GM12875 (cell line): ENCODE measurements at regions not wholly inside any gene's neighbourhood (a gene's known extent, or its start where the extent isn't known, plus 50 kb on each side); places are given as distances from the start of the nearest gene placed in this dataset.

Experiments
- H3K4me3 ChIP-seq: one replicate; pipeline ENCODE4 v1.5.1; 2011; ENCODE audit warnings: low read depth, low read length, control low read depth
- TF ChIP-seq, protein P1 (sequence below): IDR thresholded peaks from 2 replicates; pipeline ENCODE4 v1.5.1; 2011; ENCODE audit warnings: low read depth, mild to moderate bottlenecking, control low read depth, inconsistent platforms, low read length, moderate library complexity, borderline replicate concordance; ENCODE audit not compliant: insufficient read depth

DNA sequence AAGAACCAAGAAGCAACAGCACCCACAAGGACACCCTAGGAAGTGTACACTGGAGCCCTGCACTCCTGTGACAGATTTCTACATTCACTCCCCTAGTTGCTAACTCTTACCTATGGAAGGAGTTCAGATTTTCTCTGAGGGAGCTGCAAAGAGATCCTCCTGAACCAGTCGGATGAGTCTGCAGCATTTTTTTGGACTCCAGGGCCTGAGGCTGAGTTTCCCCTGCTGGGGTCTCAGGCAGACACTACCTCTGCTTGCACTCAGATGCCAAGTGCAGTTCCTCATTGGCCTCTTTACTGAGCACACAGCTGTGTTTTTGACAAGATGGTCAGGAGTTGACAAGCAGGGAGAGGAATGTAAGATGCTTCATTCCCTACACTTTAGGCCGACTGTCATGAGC is 153.2 kb upstream of the RBM19 start:
- TF ChIP-seq, protein P1, sequence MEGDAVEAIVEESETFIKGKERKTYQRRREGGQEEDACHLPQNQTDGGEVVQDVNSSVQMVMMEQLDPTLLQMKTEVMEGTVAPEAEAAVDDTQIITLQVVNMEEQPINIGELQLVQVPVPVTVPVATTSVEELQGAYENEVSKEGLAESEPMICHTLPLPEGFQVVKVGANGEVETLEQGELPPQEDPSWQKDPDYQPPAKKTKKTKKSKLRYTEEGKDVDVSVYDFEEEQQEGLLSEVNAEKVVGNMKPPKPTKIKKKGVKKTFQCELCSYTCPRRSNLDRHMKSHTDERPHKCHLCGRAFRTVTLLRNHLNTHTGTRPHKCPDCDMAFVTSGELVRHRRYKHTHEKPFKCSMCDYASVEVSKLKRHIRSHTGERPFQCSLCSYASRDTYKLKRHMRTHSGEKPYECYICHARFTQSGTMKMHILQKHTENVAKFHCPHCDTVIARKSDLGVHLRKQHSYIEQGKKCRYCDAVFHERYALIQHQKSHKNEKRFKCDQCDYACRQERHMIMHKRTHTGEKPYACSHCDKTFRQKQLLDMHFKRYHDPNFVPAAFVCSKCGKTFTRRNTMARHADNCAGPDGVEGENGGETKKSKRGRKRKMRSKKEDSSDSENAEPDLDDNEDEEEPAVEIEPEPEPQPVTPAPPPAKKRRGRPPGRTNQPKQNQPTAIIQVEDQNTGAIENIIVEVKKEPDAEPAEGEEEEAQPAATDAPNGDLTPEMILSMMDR = no peak
- H3K4me3 ChIP-seq = no peak overlapping the region

DNA sequence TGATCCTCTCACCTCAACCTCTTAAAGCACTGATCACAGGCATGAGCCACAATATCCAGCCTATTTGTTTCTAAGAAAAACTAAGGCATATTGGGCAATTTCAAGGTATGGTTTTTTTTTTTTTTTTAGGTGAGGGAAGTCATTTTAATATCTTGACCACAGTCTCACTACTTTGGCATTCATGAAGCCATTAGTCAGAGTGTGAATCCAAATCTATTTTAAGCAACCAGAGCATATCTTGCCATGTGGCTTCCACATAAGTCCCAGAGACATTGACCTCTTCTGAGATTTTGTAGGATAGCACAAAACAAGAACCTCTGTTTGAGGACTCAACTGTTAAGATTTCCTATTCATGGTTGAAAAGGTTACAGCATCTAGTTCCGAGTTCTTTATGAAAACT is 130.3 kb upstream of the RBM19 start:
- H3K4me3 ChIP-seq = no peak overlapping the region
- TF ChIP-seq, protein P1 = no peak

DNA sequence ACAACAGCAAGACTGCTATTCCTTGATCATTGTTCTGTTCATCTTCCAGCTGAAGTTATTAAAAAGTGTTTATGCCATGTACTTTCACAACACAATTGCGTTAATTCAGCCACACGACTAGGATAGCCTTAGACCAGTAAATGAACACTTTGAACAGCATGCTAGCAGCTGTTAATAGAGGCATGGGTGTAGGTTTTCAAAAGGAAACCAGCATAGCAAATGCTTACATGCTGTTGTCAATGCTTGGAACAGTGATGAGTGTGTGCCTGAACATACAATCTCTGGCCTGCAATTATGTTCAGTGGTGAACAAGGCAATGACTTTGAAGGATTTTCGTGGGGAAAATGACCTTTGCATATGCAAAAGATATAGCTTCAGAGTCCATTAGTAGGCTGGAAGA is 127.4 kb upstream of the RBM19 start:
- H3K4me3 ChIP-seq = no peak overlapping the region
- TF ChIP-seq, protein P1 = no peak

DNA sequence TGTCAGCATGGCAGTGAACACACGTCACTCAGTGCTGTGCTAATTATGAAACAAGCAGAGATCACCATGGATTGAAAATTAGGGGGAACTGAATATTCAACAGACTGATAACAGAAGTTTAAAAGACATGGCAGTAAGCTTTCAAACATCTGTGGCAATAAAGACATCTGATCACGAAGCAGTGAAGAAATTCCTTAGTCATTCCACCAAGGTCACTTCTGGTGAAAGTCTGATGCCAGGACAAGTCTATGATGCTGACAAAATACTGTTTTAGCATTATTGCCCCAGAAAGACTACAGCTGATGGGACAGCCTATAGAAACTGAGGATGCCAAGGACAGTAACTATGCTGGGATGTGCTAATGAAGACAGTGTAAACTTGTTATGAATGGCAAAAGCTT is 126.9 kb upstream of the RBM19 start:
- TF ChIP-seq, protein P1 = no peak
- no peak overlapping the region for H3K4me3 ChIP-seq

DNA sequence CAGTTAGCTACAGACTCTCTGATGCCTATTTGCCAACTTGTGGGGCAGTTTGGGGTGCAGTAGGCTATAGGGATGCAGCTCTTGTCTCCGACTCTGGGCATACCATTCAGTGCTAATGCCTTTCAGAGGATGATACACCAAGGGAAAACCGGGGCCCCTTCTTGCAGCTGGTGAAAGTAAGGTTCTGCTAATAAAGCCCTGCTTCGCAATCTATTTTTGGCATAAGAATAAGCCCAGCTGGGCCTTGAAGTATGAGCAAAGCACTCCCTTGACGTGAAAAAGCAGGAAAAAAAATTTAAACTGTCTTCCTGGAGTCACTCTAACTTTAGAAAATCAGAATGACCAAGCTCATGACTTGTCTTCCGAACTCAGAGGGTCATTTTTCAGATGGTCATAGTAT is 124.1 kb upstream of the RBM19 start:
- TF ChIP-seq, protein P1 = no peak
- no peak overlapping the region for H3K4me3 ChIP-seq

DNA sequence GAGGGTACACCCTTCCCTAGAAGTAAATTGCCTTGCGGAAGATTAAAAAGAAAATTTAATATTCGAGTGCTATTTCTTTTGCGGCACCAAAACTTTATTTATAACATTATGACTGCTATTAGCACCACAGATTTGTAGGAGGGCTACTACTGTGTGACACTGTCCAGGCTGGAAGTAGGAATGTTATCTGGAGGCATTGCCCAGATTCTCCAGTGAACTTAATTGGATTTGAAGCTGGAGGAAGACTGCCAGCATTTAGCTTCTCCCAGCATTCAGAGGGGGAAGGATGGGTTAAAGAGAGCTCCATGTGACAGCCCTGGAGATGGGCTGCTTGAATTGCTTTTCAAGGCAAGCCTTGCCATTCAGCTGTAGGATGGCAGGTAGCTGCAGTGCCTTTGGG is 107.0 kb upstream of the RBM19 start:
- TF ChIP-seq, protein P1 = no peak
- no peak overlapping the region for H3K4me3 ChIP-seq

DNA sequence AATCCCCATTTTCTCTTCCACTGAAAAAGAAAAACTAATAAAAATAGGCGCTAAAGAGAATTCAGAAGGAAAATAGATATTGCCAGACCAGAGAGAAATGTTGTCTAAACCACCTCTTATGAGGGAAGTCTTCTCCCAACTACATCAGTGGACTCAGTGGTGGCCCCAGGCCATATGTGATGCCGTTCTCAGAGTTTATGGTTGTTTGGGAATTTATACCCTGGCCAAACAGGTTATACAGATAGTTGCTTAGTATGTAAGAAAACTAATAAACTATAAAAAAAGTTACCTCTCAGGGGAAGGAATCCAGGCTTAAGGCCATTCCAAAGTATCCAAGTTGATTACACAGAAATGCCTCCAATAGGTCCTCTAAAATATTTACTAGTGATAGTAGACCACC is 103.4 kb upstream of the RBM19 start:
- H3K4me3 ChIP-seq = no peak overlapping the region
- TF ChIP-seq, protein P1 = no peak
